ENCODE measurements at regions not wholly inside any gene's neighbourhood (a gene's known extent, or its start where the extent isn't known, plus 50 kb on each side); places are given as distances from the start of the nearest gene placed in this dataset.

DNA sequence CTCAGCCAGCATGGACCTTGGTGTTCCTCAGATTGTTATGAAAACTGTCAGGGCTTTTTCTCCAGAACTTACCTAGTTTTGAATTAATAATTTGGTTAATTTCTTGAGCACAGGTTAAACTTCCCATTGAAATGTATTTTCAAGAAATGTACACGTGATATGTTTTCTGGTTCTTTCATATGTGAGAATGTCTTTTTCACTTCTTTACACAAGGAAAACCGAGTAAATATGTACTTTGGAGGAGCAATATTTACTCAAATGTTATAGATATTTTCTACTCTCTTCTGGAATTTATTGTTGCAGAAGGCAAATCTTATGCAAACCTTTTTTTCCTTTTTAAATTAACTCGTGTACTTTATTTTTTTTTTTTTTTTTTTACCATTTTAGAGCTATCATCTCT is 134.3 kb downstream of the AHR start:
- no peaks in the 10 kb centered on the region for H3K27me3 ChIP-seq (ENCODE audit: insufficient read depth, low read length)
- H3K9me3 ChIP-seq (ENCODE audit: low read depth, low read length) = peaks cover 8% of the 10 kb centered on the region
- H3K4me1 ChIP-seq (ENCODE audit: insufficient read depth, low read length) = no peaks in the 10 kb centered on the region
- H4K20me1 ChIP-seq (ENCODE audit: insufficient read depth, low read length) = no peaks in the 10 kb centered on the region
- no peak for DNase-seq (ENCODE audit: insufficient read length, low spot score, missing footprints)
- no peak for TF ChIP-seq CTCF (IDR thresholded peaks at IDR 0.05; ENCODE audit: extremely low read depth, low read depth, low read length)
- H3K27ac ChIP-seq (ENCODE audit: low read depth, low read length) = no peak overlapping the region
- H3K4me2 ChIP-seq (ENCODE audit: insufficient read depth, low read length) = no peak overlapping the region
- no peak overlapping the region for H3K4me3 ChIP-seq (ENCODE audit: insufficient read depth, low read length)
- H2AFZ ChIP-seq (ENCODE audit: low read length) = no peak overlapping the region
- H3K36me3 ChIP-seq (ENCODE audit: insufficient read depth, low read length) = no peaks in the 10 kb centered on the region
- H3K79me2 ChIP-seq (ENCODE audit: insufficient read depth, low read length) = no peaks in the 10 kb centered on the region

DNA sequence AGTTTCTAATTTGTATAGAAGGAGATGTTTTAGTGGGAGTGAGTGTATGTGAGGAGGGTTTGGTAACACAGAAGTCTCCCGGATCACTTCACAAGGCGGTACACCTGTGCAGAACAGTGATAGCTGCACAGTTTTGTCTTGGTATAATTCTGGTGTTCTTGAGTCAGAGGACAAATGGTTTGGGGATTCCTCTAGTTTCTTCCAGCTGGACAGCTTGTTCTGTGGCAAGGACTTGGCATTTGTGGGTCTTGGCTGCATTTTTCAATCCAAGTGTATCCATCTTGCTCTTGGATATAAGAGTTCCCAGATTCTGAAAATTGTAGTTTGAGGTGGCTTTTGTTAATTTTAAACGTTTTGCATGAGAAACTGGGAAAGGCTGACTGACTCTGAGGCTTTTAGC is 135.7 kb downstream of the AHR start:
- Histone ChIP-seq H4K20me1 (ENCODE audit: insufficient read depth, low read length) (no peaks in the 10 kb centered on the region), H3K79me2 (ENCODE audit: insufficient read depth, low read length) (no peaks in the 10 kb centered on the region), H3K4me1 (ENCODE audit: insufficient read depth, low read length) (no peaks in the 10 kb centered on the region), H3K36me3 (ENCODE audit: insufficient read depth, low read length) (no peaks in the 10 kb centered on the region), H3K4me3 (ENCODE audit: insufficient read depth, low read length) (no peak overlapping the region), H2AFZ (ENCODE audit: low read length) (no peak overlapping the region), H3K27ac (ENCODE audit: low read depth, low read length) (no peak overlapping the region), H3K4me2 (ENCODE audit: insufficient read depth, low read length) (no peak overlapping the region), H3K27me3 (ENCODE audit: insufficient read depth, low read length) (no peaks in the 10 kb centered on the region), H3K9me3 (ENCODE audit: low read depth, low read length) (no peaks in the 10 kb centered on the region)
- TF ChIP-seq CTCF (IDR thresholded peaks at IDR 0.05; ENCODE audit: extremely low read depth, low read depth, low read length) = no peak
- no peak for DNase-seq (ENCODE audit: insufficient read length, low spot score, missing footprints)

- Histone ChIP-seq H3K4me1 (ENCODE audit: insufficient read depth, low read length) (no peaks in the 10 kb centered on the region), H3K4me3 (ENCODE audit: insufficient read depth, low read length) (no peak overlapping the region), H3K9me3 (ENCODE audit: low read depth, low read length) (no peaks in the 10 kb centered on the region), H3K27me3 (ENCODE audit: insufficient read depth, low read length) (no peaks in the 10 kb centered on the region), H4K20me1 (ENCODE audit: insufficient read depth, low read length) (no peaks in the 10 kb centered on the region), H3K4me2 (ENCODE audit: insufficient read depth, low read length) (no peak overlapping the region), H3K36me3 (ENCODE audit: insufficient read depth, low read length) (no peaks in the 10 kb centered on the region), H3K79me2 (ENCODE audit: insufficient read depth, low read length) (no peaks in the 10 kb centered on the region), H2AFZ (ENCODE audit: low read length) (no peak overlapping the region), H3K27ac (ENCODE audit: low read depth, low read length) (no peak overlapping the region)
- no peak for DNase-seq (ENCODE audit: insufficient read length, low spot score, missing footprints)
- TF ChIP-seq CTCF (IDR thresholded peaks at IDR 0.05; ENCODE audit: extremely low read depth, low read depth, low read length) = no peak
These were observed 136.6 kb downstream of the AHR start for GRCh38 chr7:17434841-17435692.

DNA sequence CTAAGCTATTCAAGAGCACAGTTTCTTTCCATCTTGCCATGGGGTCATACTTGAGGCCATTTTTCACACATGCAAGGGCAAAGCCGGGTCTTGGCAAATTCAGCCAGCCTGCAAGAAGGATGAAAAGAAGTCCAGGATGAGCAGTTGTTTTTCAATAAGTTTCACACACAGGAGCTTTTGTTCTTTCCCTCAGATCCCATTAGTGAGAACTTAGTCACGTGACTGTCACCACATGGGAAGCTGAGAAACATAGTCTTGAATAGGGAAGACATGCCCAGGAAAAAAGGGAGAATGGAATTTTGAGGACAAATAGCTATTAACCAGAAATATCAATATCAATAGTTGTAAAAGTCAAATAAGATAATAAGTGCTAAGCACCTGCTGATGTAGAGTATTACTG is 137.7 kb downstream of the AHR start:
- Histone ChIP-seq H2AFZ (ENCODE audit: low read length) (no peak overlapping the region), H3K36me3 (ENCODE audit: insufficient read depth, low read length) (no peaks in the 10 kb centered on the region), H3K9me3 (ENCODE audit: low read depth, low read length) (no peaks in the 10 kb centered on the region), H3K27ac (ENCODE audit: low read depth, low read length) (no peak overlapping the region), H4K20me1 (ENCODE audit: insufficient read depth, low read length) (no peaks in the 10 kb centered on the region), H3K4me3 (ENCODE audit: insufficient read depth, low read length) (no peak overlapping the region), H3K4me2 (ENCODE audit: insufficient read depth, low read length) (no peak overlapping the region), H3K79me2 (ENCODE audit: insufficient read depth, low read length) (no peaks in the 10 kb centered on the region), H3K27me3 (ENCODE audit: insufficient read depth, low read length) (no peaks in the 10 kb centered on the region), H3K4me1 (ENCODE audit: insufficient read depth, low read length) (no peaks in the 10 kb centered on the region)
- DNase-seq (ENCODE audit: insufficient read length, low spot score, missing footprints) = no peak
- TF ChIP-seq CTCF (IDR thresholded peaks at IDR 0.05; ENCODE audit: extremely low read depth, low read depth, low read length) = no peak
